ENCODE measurements at regions not wholly inside any gene's neighbourhood (a gene's known extent, or its start where the extent isn't known, plus 50 kb on each side); places are given as distances from the start of the nearest gene placed in this dataset.

- TF ChIP-seq CTCF (conservative IDR thresholded peaks at IDR 0.05; ENCODE audit: low read depth, low read length) = no peak
- no peak for TF ChIP-seq EZH2phosphoT487 (IDR thresholded peaks at IDR 0.05; ENCODE audit: borderline replicate concordance, low read length)
- no peak for TF ChIP-seq EZH2 (IDR thresholded peaks at IDR 0.05; ENCODE audit: low read length, unreplicated experiment)
These were observed 235.8 kb downstream of the EFNB2 start for GRCh38 chr13:106299621-106300020.
